Gastrocnemius medialis (tissue), 4 donors: ENCODE measurements at regions not wholly inside any gene's neighbourhood (a gene's known extent, or its start where the extent isn't known, plus 50 kb on each side); places are given as distances from the start of the nearest gene placed in this dataset.

Source experiments
- ATAC-seq, 2 donors: fragments of 150-250 bp; one replicate each; pipeline ENCODE4 v1.9.1; 2016
- DNase-seq, 2 donors: peaks; one replicate each; pipeline ENCODE4 v3.0.0-alpha.2; 2019
- H3K27ac ChIP-seq, 4 donors: fragments of 200-600 bp; sonication (generic); 1 replicate in 1 of 4; 2 replicates in 3 of 4; pipeline ENCODE4 v1.5.1; 2016 to 2018; ENCODE audit warnings: mild to moderate bottlenecking in 2 of 4, moderate library complexity in 1 of 4
- H3K27me3 ChIP-seq, 3 donors: fragments of 200-600 bp; sonication (generic) in 2 of 3; 1 replicate in 1 of 3; 2 replicates in 2 of 3; pipeline versions ENCODE4 v1.5.1 to v1.6.0; 2016 to 2019; ENCODE audit warnings: mild to moderate bottlenecking in 1 of 3, moderate library complexity in 1 of 3
- H3K36me3 ChIP-seq, 2 donors: fragments of 200-600 bp; sonication (generic) in 1 of 2; one replicate each; pipeline ENCODE4 v1.5.1; 2017 to 2018
- H3K4me1 ChIP-seq, 2 donors: fragments of 200-600 bp; sonication (generic) in 1 of 2; one replicate each; pipeline ENCODE4 v1.5.1; 2016 to 2017; ENCODE audit warnings: mild to moderate bottlenecking in 2 of 2
- H3K4me3 ChIP-seq, 4 donors: fragments of 200-600 bp; sonication (generic) in 3 of 4; 1 replicate in 1 of 4; 2 replicates in 3 of 4; pipeline ENCODE4 v1.5.1; 2016 to 2019; ENCODE audit warnings: mild to moderate bottlenecking in 2 of 4
- H3K9me3 ChIP-seq, 3 donors: fragments of 200-600 bp; sonication (generic) in 2 of 3; 1 replicate in 1 of 3; 2 replicates in 2 of 3; pipeline ENCODE4 v1.5.1; 2016 to 2019
- POLR2A ChIP-seq, 2 donors: fragments of 450-650 bp; IDR thresholded peaks; one replicate each; pipeline ENCODE4 v1.6.1; 2017; ENCODE audit warnings: antibody characterized with exemption in 2 of 2, mild to moderate bottlenecking in 2 of 2, moderate library complexity in 2 of 2
- in situ Hi-C, 4 donors: fragments of 200-750 bp; cut with MboI; loops; one replicate each; pipeline versions ENCODE4 v1.15.0 to v1.8.0; 2017; ENCODE audit warnings: low sequenced_read_pairs in 4 of 4
- intact Hi-C: fragments of 100-400 bp; cut with DNase I; formaldehyde crosslinking; loops from one replicate; pipeline ENCODE4 v1.15.1; 2023; ENCODE audit warnings: low total_unique reads
- TF ChIP-seq, protein P1 (sequence below), 5 experiments: fragments of 450-650 bp in 3 of 5; fragments of 200-600 bp in 2 of 5; sonication (generic) in 2 of 5; IDR thresholded peaks in 4 of 5; conservative IDR thresholded peaks in 1 of 5; 1 replicate in 4 of 5; 2 replicates in 1 of 5; pipeline ENCODE4 v1.5.1; 2016 to 2019; ENCODE audit warnings: antibody characterized with exemption in 5 of 5, mild to moderate bottlenecking in 3 of 5, moderate library complexity in 3 of 5

DNA sequence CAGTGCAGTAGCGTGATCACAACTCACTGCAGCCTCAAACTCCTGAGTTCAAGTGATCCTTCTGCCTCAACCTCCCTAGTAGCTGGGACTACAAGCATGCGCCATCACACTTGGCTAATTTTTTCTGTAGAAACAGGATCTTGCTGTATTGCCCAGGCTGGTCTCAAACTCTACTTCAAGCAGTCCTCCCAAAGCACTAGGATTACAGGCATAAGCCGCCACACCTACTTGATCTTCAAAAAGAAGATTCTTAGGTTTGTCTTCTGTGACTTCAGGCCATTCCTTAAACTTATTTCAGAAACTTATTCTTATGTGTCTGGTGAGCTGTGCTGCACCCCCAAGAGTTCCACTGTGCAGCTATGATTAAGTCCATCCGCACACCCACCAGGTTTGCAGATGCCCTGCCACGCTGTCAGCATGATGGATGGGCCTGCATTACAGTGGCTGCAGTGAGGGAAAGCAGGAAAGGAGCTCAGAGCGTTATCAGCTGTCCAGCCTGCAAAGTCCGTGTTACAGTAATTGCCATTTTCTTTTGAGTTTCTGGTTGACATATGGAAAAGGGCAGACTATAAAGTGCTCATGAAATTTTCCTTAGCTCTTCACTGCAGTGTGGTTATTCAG, 146.6 kb downstream of the AASDH start:
- in situ Hi-C loops (no loop called here), intact Hi-C loops (no loop called here)
- no peaks in the 10 kb centered on the region for H3K9me3 ChIP-seq
- H3K4me1 ChIP-seq: no peaks in the 10 kb centered on the region
- DNase-seq (no peak), ATAC-seq (no peak)
- no peak overlapping the region for H3K4me3 ChIP-seq
- no peak overlapping the region for H3K27ac ChIP-seq
- TF ChIP-seq, protein P1, sequence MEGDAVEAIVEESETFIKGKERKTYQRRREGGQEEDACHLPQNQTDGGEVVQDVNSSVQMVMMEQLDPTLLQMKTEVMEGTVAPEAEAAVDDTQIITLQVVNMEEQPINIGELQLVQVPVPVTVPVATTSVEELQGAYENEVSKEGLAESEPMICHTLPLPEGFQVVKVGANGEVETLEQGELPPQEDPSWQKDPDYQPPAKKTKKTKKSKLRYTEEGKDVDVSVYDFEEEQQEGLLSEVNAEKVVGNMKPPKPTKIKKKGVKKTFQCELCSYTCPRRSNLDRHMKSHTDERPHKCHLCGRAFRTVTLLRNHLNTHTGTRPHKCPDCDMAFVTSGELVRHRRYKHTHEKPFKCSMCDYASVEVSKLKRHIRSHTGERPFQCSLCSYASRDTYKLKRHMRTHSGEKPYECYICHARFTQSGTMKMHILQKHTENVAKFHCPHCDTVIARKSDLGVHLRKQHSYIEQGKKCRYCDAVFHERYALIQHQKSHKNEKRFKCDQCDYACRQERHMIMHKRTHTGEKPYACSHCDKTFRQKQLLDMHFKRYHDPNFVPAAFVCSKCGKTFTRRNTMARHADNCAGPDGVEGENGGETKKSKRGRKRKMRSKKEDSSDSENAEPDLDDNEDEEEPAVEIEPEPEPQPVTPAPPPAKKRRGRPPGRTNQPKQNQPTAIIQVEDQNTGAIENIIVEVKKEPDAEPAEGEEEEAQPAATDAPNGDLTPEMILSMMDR (IDR thresholded peaks at IDR 0.05 in 4 of 5, conservative IDR thresholded peaks at IDR 0.05 in 1 of 5): no peak
- TF ChIP-seq POLR2A (IDR thresholded peaks at IDR 0.05): no peak
- H3K36me3 ChIP-seq: no peaks in the 10 kb centered on the region
- no peaks in the 10 kb centered on the region for H3K27me3 ChIP-seq

DNA sequence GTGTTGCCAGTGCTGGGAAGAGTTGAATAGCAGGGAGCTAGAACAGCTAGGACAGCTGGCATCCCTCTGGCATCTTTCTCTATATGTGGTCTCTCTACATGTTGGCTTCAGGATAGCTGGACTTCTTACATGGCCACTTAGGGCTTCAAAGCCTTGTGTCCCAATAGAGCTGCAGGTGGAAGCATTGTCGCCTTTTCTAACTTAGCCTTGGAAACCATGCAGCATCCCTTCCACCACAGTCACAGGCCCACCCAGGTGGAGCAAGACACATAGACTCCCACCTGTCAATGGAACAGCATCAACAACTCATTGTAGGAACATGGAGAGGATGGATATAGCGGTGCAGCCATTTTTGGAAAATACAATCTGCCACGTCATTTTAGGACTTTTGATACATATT, 149.0 kb downstream of the AASDH start:
- no peaks in the 10 kb centered on the region for H3K9me3 ChIP-seq
- intact Hi-C loops: no loop called here
- no peak overlapping the region for H3K27ac ChIP-seq
- no peaks in the 10 kb centered on the region for H3K4me1 ChIP-seq
- TF ChIP-seq, protein P1 (IDR thresholded peaks at IDR 0.05 in 4 of 5, conservative IDR thresholded peaks at IDR 0.05 in 1 of 5): no peak
- TF ChIP-seq POLR2A (IDR thresholded peaks at IDR 0.05): no peak
- no peaks in the 10 kb centered on the region for H3K27me3 ChIP-seq
- no peak for ATAC-seq
- H3K36me3 ChIP-seq: no peaks in the 10 kb centered on the region
- no peak for DNase-seq
- no peak overlapping the region for H3K4me3 ChIP-seq
- in situ Hi-C loops: no loop called here

DNA sequence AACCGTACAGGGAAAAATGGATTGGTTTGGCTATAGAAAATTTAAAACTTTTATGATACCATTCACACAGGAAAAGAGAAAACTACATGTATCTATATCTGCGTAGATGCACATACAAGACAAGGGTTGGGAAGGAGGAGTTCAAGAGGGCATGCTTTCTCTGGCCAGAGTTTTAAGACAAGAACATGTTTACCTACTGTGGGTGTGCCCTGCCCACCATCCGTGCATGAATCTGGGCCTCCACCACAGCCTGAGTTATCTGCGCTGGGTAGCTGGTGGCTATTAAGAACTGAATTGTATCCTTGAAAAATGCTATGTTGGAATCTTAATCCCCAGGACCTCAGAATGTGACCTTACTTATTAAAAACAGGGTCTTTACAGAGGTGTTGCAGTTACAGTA, 151.6 kb downstream of the AASDH start:
- Histone ChIP-seq H3K9me3 (no peaks in the 10 kb centered on the region), H3K36me3 (no peaks in the 10 kb centered on the region), H3K27ac (no peak overlapping the region), H3K4me3 (no peak overlapping the region), H3K4me1 (no peaks in the 10 kb centered on the region), H3K27me3 (no peaks in the 10 kb centered on the region)
- TF ChIP-seq, protein P1 (IDR thresholded peaks at IDR 0.05 in 4 of 5, conservative IDR thresholded peaks at IDR 0.05 in 1 of 5): no peak
- TF ChIP-seq POLR2A (IDR thresholded peaks at IDR 0.05): no peak
- no peak for DNase-seq
- in situ Hi-C loops (no loop called here), intact Hi-C loops (no loop called here)
- ATAC-seq: no peak

DNA sequence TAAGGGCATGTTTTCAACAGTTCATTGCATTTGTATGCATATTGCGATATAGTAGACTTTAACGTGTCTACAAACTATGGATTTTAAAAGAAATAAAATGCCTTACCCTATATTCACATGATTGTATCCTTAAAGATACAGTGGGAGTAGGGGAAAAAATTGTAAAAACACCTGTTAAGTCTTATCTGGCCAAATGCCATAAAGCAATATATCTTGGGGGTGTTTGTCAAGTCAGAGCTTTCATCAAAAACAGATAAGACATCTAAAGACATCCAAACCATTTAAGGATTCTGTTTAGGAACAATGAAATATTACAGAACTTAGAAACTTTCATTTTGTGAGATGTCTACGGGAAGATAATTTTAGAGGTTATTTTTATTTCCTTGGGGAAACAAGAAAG, 152.3 kb downstream of the AASDH start:
- intact Hi-C loops: no loop called here
- no peak overlapping the region for H3K27ac ChIP-seq
- H3K36me3 ChIP-seq: no peaks in the 10 kb centered on the region
- DNase-seq (no peak), ATAC-seq (no peak)
- no peak for TF ChIP-seq POLR2A (IDR thresholded peaks at IDR 0.05)
- TF ChIP-seq, protein P1 (IDR thresholded peaks at IDR 0.05 in 4 of 5, conservative IDR thresholded peaks at IDR 0.05 in 1 of 5): no peak
- H3K4me3 ChIP-seq: no peak overlapping the region
- in situ Hi-C loops: no loop called here
- H3K9me3 ChIP-seq: no peaks in the 10 kb centered on the region
- H3K4me1 ChIP-seq: no peaks in the 10 kb centered on the region
- H3K27me3 ChIP-seq: no peaks in the 10 kb centered on the region

DNA sequence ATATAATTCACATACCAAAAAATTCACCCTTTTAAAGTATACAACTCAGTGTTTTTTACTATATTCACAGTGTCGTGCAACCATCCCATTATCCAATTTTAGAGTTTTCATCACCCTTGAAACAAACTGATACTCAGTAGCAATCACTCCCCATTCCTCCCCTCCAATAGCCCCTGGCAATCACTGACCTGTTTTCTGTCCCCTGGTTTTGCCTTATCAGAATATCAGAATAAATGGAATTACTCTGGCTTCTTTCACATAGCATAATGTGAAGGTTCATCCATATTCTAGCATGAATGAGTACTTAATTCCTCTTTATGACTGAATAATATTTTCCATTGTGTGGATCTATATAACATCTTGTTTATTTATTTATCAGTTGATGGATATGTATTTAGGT, 153.2 kb downstream of the AASDH start:
- Histone ChIP-seq H3K9me3 (no peaks in the 10 kb centered on the region), H3K27ac (no peak overlapping the region), H3K4me1 (no peaks in the 10 kb centered on the region), H3K36me3 (no peaks in the 10 kb centered on the region), H3K27me3 (no peaks in the 10 kb centered on the region), H3K4me3 (no peak overlapping the region)
- DNase-seq (no peak), ATAC-seq (no peak)
- in situ Hi-C loops: no loop called here
- TF ChIP-seq POLR2A (IDR thresholded peaks at IDR 0.05): no peak
- TF ChIP-seq, protein P1 (IDR thresholded peaks at IDR 0.05 in 4 of 5, conservative IDR thresholded peaks at IDR 0.05 in 1 of 5): no peak
- intact Hi-C loops: no loop called here
